GM10266 (cell line): ENCODE measurements at regions not wholly inside any gene's neighbourhood (a gene's known extent, or its start where the extent isn't known, plus 50 kb on each side); places are given as distances from the start of the nearest gene placed in this dataset.
"Not testable (repeated sequence)": the region's sequence is repeated elsewhere in the genome, so short reads cannot be mapped to it uniquely, and the experiment has no call there.

ENCODE experiments used
- DNase-seq: peaks from one replicate; pipeline ENCODE4 v3.0.0; 2012; ENCODE audit errors: extremely low spot score
- CTCF ChIP-seq: IDR thresholded peaks from 2 replicates; pipeline ENCODE4 v1.5.1; 2012; ENCODE audit warnings: mild to moderate bottlenecking, low read depth; ENCODE audit not compliant: control insufficient read depth, insufficient read depth; ENCODE audit errors: missing control alignments

- no peak for DNase-seq
- TF ChIP-seq CTCF = no peak
Observed at GRCh38 chr10:27391325-27391724, 112.8 kb upstream of the RAB18 start.

- no peak for DNase-seq
- TF ChIP-seq CTCF = no peak
Observed at GRCh38 chr10:27390681-27391080, 113.4 kb upstream of the RAB18 start.

GRCh38 chr10:27388761-27389399 lies 115.2 kb upstream of the RAB18 start:
- no peak for TF ChIP-seq CTCF

GRCh38 chr10:27383595-27384542 lies 120.2 kb upstream of the RAB18 start:
- TF ChIP-seq CTCF = no peak
- DNase-seq = no peak

More at GRCh38 chr10:27388761-27389399, 115.2 kb upstream of the RAB18 start:
- DNase-seq = no peak

GRCh38 chr10:27382176-27382575 lies 121.9 kb upstream of the RAB18 start:
- no peak for TF ChIP-seq CTCF
- no peak for DNase-seq

- TF ChIP-seq CTCF = no peak
- no peak for DNase-seq
Observed at GRCh38 chr10:27380929-27381358, 123.2 kb upstream of the RAB18 start.

GRCh38 chr10:27379041-27379440 lies 125.1 kb upstream of the RAB18 start:
- DNase-seq = not testable (repeated sequence)
